IgD-negative memory B cell (primary cell): ENCODE measurements at regions not wholly inside any gene's neighbourhood (a gene's known extent, or its start where the extent isn't known, plus 50 kb on each side); places are given as distances from the start of the nearest gene placed in this dataset.
A peak's percentile ranks its signal among the peaks of the same experiment; 100 is the strongest.
"Not testable (repeated sequence)": the region's sequence is repeated elsewhere in the genome, so short reads cannot be mapped to it uniquely, and the experiment has no call there.

Source experiments
- H3K27ac Mint-ChIP-seq, 3 donors: one replicate each; pipeline ENCODE4 v1.8.0; 2020 to 2022; ENCODE audit warnings: mild to moderate bottlenecking in 3 of 3, mixed read lengths in 3 of 3, moderate library complexity in 1 of 3
- H3K27me3 Mint-ChIP-seq: one replicate; pipeline ENCODE4 v1.8.0; 2021; ENCODE audit warnings: mixed read lengths
- H3K36me3 Mint-ChIP-seq: one replicate; pipeline ENCODE4 v1.8.0; 2020; ENCODE audit warnings: mild to moderate bottlenecking, mixed read lengths
- H3K4me1 Mint-ChIP-seq, 3 donors: one replicate each; pipeline ENCODE4 v1.8.0; 2020 to 2022; ENCODE audit warnings: mixed read lengths in 3 of 3, mild to moderate bottlenecking in 1 of 3
- H3K4me3 Mint-ChIP-seq, 4 donors: one replicate each; pipeline ENCODE4 v1.8.0; 2020 to 2022; ENCODE audit warnings: mild to moderate bottlenecking in 4 of 4, mixed read lengths in 4 of 4, moderate library complexity in 3 of 4
- H3K9me3 Mint-ChIP-seq, 3 donors: one replicate each; pipeline ENCODE4 v1.8.0; 2020 to 2021; ENCODE audit warnings: mixed read lengths in 3 of 3, mild to moderate bottlenecking in 1 of 3

GRCh38 chr2:15755528-15755927, 163.9 kb downstream of the DDX1 start:
- H3K9me3 Mint-ChIP-seq = peaks cover 0 to 2% (median 0%) of the 10 kb centered on the region in 3 donors
- H3K4me1 Mint-ChIP-seq = no peaks in the 10 kb centered on the region
- H3K27me3 Mint-ChIP-seq = peaks cover 3% of the 10 kb centered on the region
- H3K4me3 Mint-ChIP-seq = no peak overlapping the region
- no peaks in the 10 kb centered on the region for H3K36me3 Mint-ChIP-seq
- H3K27ac Mint-ChIP-seq = no peak overlapping the region

GRCh38 chr2:15756011-15756550, 164.4 kb downstream of the DDX1 start:
- H3K4me1 Mint-ChIP-seq = no peaks in the 10 kb centered on the region
- H3K27me3 Mint-ChIP-seq = peaks cover 3% of the 10 kb centered on the region
- H3K4me3 Mint-ChIP-seq = no peak overlapping the region
- no peak overlapping the region for H3K27ac Mint-ChIP-seq
- H3K36me3 Mint-ChIP-seq = no peaks in the 10 kb centered on the region
- H3K9me3 Mint-ChIP-seq = peaks cover 0 to 2% (median 0%) of the 10 kb centered on the region in 3 donors

- H3K27me3 Mint-ChIP-seq = peaks cover 3% of the 10 kb centered on the region
- H3K36me3 Mint-ChIP-seq = no peaks in the 10 kb centered on the region
- H3K27ac Mint-ChIP-seq = peak overlapping the region in 1 of 3 donors; percentile 18
- peak overlapping the region in 1 of 4 donors; percentile 68 for H3K4me3 Mint-ChIP-seq
- H3K4me1 Mint-ChIP-seq = no peaks in the 10 kb centered on the region
- peaks cover 0 to 2% (median 0%) of the 10 kb centered on the region in 3 donors for H3K9me3 Mint-ChIP-seq
Observed at GRCh38 chr2:15756882-15757819, 165.5 kb downstream of the DDX1 start.

GRCh38 chr2:15757820-15758586, 166.3 kb downstream of the DDX1 start:
- H3K4me1 Mint-ChIP-seq = no peaks in the 10 kb centered on the region
- peaks cover 0 to 2% (median 0%) of the 10 kb centered on the region in 3 donors for H3K9me3 Mint-ChIP-seq
- H3K36me3 Mint-ChIP-seq = no peaks in the 10 kb centered on the region
- H3K4me3 Mint-ChIP-seq = no peak overlapping the region
- H3K27me3 Mint-ChIP-seq = peaks cover 3% of the 10 kb centered on the region
- H3K27ac Mint-ChIP-seq = no peak overlapping the region

- H3K4me3 Mint-ChIP-seq = no peak overlapping the region
- H3K9me3 Mint-ChIP-seq = peaks cover 0 to 3% (median 2%) of the 10 kb centered on the region in 3 donors
- peaks cover 3% of the 10 kb centered on the region for H3K27me3 Mint-ChIP-seq
- no peak overlapping the region for H3K27ac Mint-ChIP-seq
- no peaks in the 10 kb centered on the region for H3K36me3 Mint-ChIP-seq
- H3K4me1 Mint-ChIP-seq = no peaks in the 10 kb centered on the region
Observed at GRCh38 chr2:15758848-15759247, 167.2 kb downstream of the DDX1 start.

- Mint-ChIP-seq H3K27me3 (peaks cover 3% of the 10 kb centered on the region), H3K27ac (no peak overlapping the region)
Observed at GRCh38 chr2:15759385-15759784, 167.7 kb downstream of the DDX1 start.

GRCh38 chr2:15759791-15760190, 168.1 kb downstream of the DDX1 start:
- not testable (repeated sequence) for H3K27ac Mint-ChIP-seq, H3K9me3 Mint-ChIP-seq, H3K27me3 Mint-ChIP-seq, H3K36me3 Mint-ChIP-seq, H3K4me1 Mint-ChIP-seq, H3K4me3 Mint-ChIP-seq

More at GRCh38 chr2:15759385-15759784, 167.7 kb downstream of the DDX1 start:
- Mint-ChIP-seq H3K4me1 (no peaks in the 10 kb centered on the region), H3K4me3 (no peak overlapping the region), H3K9me3 (peaks cover 0 to 3% (median 2%) of the 10 kb centered on the region in 3 donors), H3K36me3 (no peaks in the 10 kb centered on the region)

- Mint-ChIP-seq H3K4me3 (no peak overlapping the region), H3K36me3 (no peaks in the 10 kb centered on the region), H3K27me3 (peaks cover 3% of the 10 kb centered on the region), H3K9me3 (peaks cover 0 to 5% (median 0%) of the 10 kb centered on the region in 3 donors), H3K4me1 (no peaks in the 10 kb centered on the region), H3K27ac (no peak overlapping the region)
Observed at GRCh38 chr2:15760232-15760910, 168.7 kb downstream of the DDX1 start.

GRCh38 chr2:15761056-15761455, 169.4 kb downstream of the DDX1 start:
- Mint-ChIP-seq H3K27ac (no peak overlapping the region), H3K9me3 (peaks cover 0 to 5% (median 0%) of the 10 kb centered on the region in 3 donors), H3K36me3 (no peaks in the 10 kb centered on the region), H3K27me3 (peaks cover 3% of the 10 kb centered on the region), H3K4me3 (no peak overlapping the region), H3K4me1 (no peaks in the 10 kb centered on the region)

- Mint-ChIP-seq H3K36me3 (no peaks in the 10 kb centered on the region), H3K27ac (no peak overlapping the region), H3K4me1 (no peaks in the 10 kb centered on the region), H3K9me3 (peaks cover 0 to 5% (median 0%) of the 10 kb centered on the region in 3 donors), H3K27me3 (peaks cover 6% of the 10 kb centered on the region), H3K4me3 (no peak overlapping the region)
Observed at GRCh38 chr2:15761910-15762309, 170.2 kb downstream of the DDX1 start.

- no peaks in the 10 kb centered on the region for H3K36me3 Mint-ChIP-seq
- H3K27ac Mint-ChIP-seq = no peak overlapping the region
- peaks cover 6% of the 10 kb centered on the region for H3K27me3 Mint-ChIP-seq
- H3K4me3 Mint-ChIP-seq = no peak overlapping the region
- H3K9me3 Mint-ChIP-seq = peaks cover 0 to 5% (median 0%) of the 10 kb centered on the region in 3 donors
- H3K4me1 Mint-ChIP-seq = no peaks in the 10 kb centered on the region
Observed at GRCh38 chr2:15762449-15762848, 170.8 kb downstream of the DDX1 start.

- peaks cover 9% of the 10 kb centered on the region for H3K27me3 Mint-ChIP-seq
- peaks cover 0 to 5% (median 0%) of the 10 kb centered on the region in 3 donors for H3K9me3 Mint-ChIP-seq
- H3K4me1 Mint-ChIP-seq = peaks cover 0 to 2% (median 0%) of the 10 kb centered on the region in 3 donors
- no peak overlapping the region for H3K4me3 Mint-ChIP-seq
- no peaks in the 10 kb centered on the region for H3K36me3 Mint-ChIP-seq
- H3K27ac Mint-ChIP-seq = no peak overlapping the region
Observed at GRCh38 chr2:15763106-15763821, 171.6 kb downstream of the DDX1 start.

- peaks cover 0 to 2% (median 0%) of the 10 kb centered on the region in 3 donors for H3K4me1 Mint-ChIP-seq
- H3K36me3 Mint-ChIP-seq = no peaks in the 10 kb centered on the region
- peaks cover 8% of the 10 kb centered on the region for H3K27me3 Mint-ChIP-seq
- H3K27ac Mint-ChIP-seq = no peak overlapping the region
- H3K9me3 Mint-ChIP-seq = peaks cover 0 to 5% (median 0%) of the 10 kb centered on the region in 3 donors
- no peak overlapping the region for H3K4me3 Mint-ChIP-seq
Observed at GRCh38 chr2:15763822-15764682, 172.4 kb downstream of the DDX1 start.
